Body of pancreas (tissue), 4 donors: ENCODE measurements at regions not wholly inside any gene's neighbourhood (a gene's known extent, or its start where the extent isn't known, plus 50 kb on each side); places are given as distances from the start of the nearest gene placed in this dataset.

Source experiments
- CTCF ChIP-seq, 7 experiments: fragments of 450-650 bp in 4 of 7; fragments of 200-600 bp in 3 of 7; sonication (generic) in 3 of 7; IDR thresholded peaks; one replicate each; pipeline ENCODE4 v1.5.1; 2016 to 2019; ENCODE audit warnings: antibody characterized with exemption in 7 of 7
- POLR2A ChIP-seq, 3 donors: fragments of 450-650 bp; IDR thresholded peaks; one replicate each; pipeline ENCODE4 v1.6.1; 2016; ENCODE audit warnings: antibody characterized with exemption in 3 of 3, mild to moderate bottlenecking in 2 of 3

- TF ChIP-seq CTCF (IDR thresholded peaks at IDR 0.05) (no peak), POLR2A (IDR thresholded peaks at IDR 0.05) (no peak)
Measured at GRCh38 chr9:90300611-90301276, 341.9 kb downstream of the DIRAS2 start.
